ENCODE measurements at regions not wholly inside any gene's neighbourhood (a gene's known extent, or its start where the extent isn't known, plus 50 kb on each side); places are given as distances from the start of the nearest gene placed in this dataset.
"Not testable (repeated sequence)": the region's sequence is repeated elsewhere in the genome, so short reads cannot be mapped to it uniquely, and the experiment has no call there.

- no peak for DNase-seq (ENCODE audit: low spot score in 2 of 2)
- Mint-ChIP-seq H3K27ac (no peak overlapping the region), H3K9me3 (no peaks in the 10 kb centered on the region), H3K4me3 (no peak overlapping the region), H3K4me1 (no peaks in the 10 kb centered on the region), H3K27me3 (no peaks in the 10 kb centered on the region), H3K36me3 (no peaks in the 10 kb centered on the region)
- ATAC-seq (ENCODE audit: low read depth): no peak
Measured at GRCh38 chr2:198652461-198652860, 805.3 kb downstream of the SATB2 start.

DNA sequence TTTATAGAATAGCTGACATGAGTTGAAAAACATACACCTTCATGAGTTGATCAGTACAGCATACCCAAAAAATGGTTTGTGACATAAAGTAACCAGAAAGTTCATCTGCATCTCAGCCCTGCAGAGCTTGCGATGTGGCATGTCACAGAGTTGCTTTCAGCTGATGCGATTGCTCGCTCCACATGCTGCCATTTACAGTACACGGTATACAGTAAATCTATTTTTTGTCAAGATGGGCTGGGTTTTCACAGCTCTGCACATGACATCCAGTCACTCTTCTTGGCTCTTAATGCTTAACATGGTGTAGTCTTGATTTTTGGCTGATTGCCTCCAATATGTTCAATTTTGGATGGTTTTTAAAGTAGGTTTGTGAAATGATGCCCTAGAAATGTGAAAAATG is 811.9 kb downstream of the SATB2 start:
- Mint-ChIP-seq H3K27me3 (no peaks in the 10 kb centered on the region), H3K4me1 (no peaks in the 10 kb centered on the region), H3K36me3 (no peaks in the 10 kb centered on the region), H3K9me3 (no peaks in the 10 kb centered on the region), H3K4me3 (no peak overlapping the region), H3K27ac (no peak overlapping the region)
- ATAC-seq (ENCODE audit: low read depth) (no peak), DNase-seq (ENCODE audit: low spot score in 2 of 2) (no peak)

DNA sequence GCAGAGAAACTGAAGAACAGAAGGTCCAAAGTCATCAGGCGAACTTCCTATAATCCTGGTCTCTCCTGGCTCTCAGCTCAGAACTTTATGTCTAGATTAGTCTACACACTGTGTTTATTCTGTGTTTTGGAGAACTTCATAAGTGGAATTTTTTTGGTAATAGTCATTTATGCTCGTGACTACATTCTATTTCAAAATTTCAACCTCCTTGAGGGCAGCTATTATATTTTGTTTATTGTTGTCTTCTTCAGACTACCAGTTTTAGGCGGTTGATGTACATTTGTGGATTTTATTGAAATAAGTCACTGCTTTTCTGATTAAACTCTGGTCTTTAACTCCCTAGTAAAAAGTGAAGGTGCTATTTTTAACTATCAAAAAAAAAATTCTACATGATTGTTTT is 816.6 kb downstream of the SATB2 start:
- no peak overlapping the region for H3K27ac Mint-ChIP-seq
- no peaks in the 10 kb centered on the region for H3K4me1 Mint-ChIP-seq
- H3K36me3 Mint-ChIP-seq: no peaks in the 10 kb centered on the region
- no peaks in the 10 kb centered on the region for H3K9me3 Mint-ChIP-seq
- ATAC-seq (ENCODE audit: low read depth) (no peak), DNase-seq (ENCODE audit: low spot score in 2 of 2) (no peak)
- H3K4me3 Mint-ChIP-seq: no peak overlapping the region
- no peaks in the 10 kb centered on the region for H3K27me3 Mint-ChIP-seq

DNA sequence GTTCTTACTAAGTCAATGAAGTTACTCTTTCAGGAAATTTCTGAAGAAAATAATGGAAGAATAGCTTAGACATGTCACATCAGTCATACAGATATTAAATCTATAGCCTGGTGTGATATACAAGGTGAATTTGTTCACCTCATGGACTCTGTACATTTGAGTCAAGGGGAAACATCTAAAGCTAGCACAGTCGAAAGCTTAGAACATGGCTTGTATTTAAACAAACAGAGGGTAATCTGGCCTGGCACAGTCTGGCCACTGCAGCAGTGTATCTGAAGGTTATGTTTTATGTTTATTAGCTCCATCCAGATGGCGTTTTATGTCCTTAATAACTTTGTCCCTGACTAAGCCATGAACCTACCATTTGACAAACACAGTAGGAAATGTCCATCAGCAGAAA is 817.3 kb downstream of the SATB2 start:
- H3K27me3 Mint-ChIP-seq: no peaks in the 10 kb centered on the region
- no peaks in the 10 kb centered on the region for H3K4me1 Mint-ChIP-seq
- no peak overlapping the region for H3K27ac Mint-ChIP-seq
- no peaks in the 10 kb centered on the region for H3K9me3 Mint-ChIP-seq
- no peaks in the 10 kb centered on the region for H3K36me3 Mint-ChIP-seq
- H3K4me3 Mint-ChIP-seq: no peak overlapping the region
- no peak for ATAC-seq (ENCODE audit: low read depth)
- no peak for DNase-seq (ENCODE audit: low spot score in 2 of 2)

GRCh38 chr2:198639580-198639979 is 818.2 kb downstream of the SATB2 start:
- no peaks in the 10 kb centered on the region for H3K27me3 Mint-ChIP-seq
- DNase-seq (ENCODE audit: low spot score in 2 of 2) (no peak), ATAC-seq (ENCODE audit: low read depth) (no peak)
- H3K27ac Mint-ChIP-seq: no peak overlapping the region
- no peaks in the 10 kb centered on the region for H3K36me3 Mint-ChIP-seq
- H3K4me3 Mint-ChIP-seq: no peak overlapping the region
- H3K4me1 Mint-ChIP-seq: no peaks in the 10 kb centered on the region
- no peaks in the 10 kb centered on the region for H3K9me3 Mint-ChIP-seq

DNA sequence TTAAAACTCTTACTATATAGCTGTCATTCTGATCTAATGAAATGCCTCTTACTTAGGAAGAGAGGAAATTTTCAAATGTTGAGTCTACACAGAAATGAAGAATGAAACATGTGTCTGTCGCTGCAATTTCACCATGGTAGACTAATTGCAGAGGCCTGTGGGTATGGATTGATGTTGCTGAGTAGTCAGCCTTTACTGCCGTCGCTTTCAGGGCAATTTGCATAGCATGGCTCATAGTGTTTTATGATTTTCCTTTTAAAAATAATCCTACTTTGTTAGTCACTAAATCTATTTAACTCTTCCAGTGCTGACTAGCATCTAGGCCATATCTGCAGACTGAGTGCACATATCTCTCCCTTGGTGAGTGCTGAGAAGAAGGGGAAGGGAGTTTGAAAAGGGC is 819.2 kb downstream of the SATB2 start:
- no peak for DNase-seq (ENCODE audit: low spot score in 2 of 2)
- Mint-ChIP-seq H3K27ac (no peak overlapping the region), H3K27me3 (no peaks in the 10 kb centered on the region), H3K4me3 (no peak overlapping the region), H3K4me1 (no peaks in the 10 kb centered on the region), H3K9me3 (no peaks in the 10 kb centered on the region), H3K36me3 (no peaks in the 10 kb centered on the region)
- no peak for ATAC-seq (ENCODE audit: low read depth)

GRCh38 chr2:198630384-198630783 is 826.0 kb downstream of the PLCL1 start:
- Mint-ChIP-seq H3K36me3 (no peaks in the 10 kb centered on the region), H3K4me1 (no peaks in the 10 kb centered on the region), H3K9me3 (no peaks in the 10 kb centered on the region), H3K27ac (no peak overlapping the region), H3K27me3 (no peaks in the 10 kb centered on the region), H3K4me3 (no peak overlapping the region)
- no peak for ATAC-seq (ENCODE audit: low read depth)
- no peak for DNase-seq (ENCODE audit: low spot score in 2 of 2)

DNA sequence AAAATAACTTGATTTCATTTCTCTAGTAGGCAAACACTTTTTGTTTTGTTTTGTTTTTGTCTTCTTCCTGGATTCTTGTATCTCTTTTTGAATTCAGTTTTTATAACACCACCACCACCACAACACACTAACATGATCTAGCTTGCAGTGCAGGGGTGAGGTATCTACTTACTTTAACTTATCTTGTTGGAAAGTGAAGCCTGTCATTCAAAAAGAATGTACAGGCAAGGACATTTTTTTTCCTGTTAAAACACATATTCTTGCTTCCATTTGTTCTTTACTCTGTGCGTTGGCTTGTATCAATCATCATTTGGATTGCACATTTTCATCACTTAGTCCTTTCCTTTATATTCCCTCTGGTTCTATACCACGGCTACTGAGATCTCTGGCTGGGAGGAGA is 824.2 kb downstream of the PLCL1 start:
- no peak for ATAC-seq (ENCODE audit: low read depth)
- H3K36me3 Mint-ChIP-seq: no peaks in the 10 kb centered on the region
- H3K27ac Mint-ChIP-seq: no peak overlapping the region
- no peaks in the 10 kb centered on the region for H3K4me1 Mint-ChIP-seq
- H3K9me3 Mint-ChIP-seq: no peaks in the 10 kb centered on the region
- H3K4me3 Mint-ChIP-seq: no peak overlapping the region
- DNase-seq (ENCODE audit: low spot score in 2 of 2): no peak
- H3K27me3 Mint-ChIP-seq: no peaks in the 10 kb centered on the region

DNA sequence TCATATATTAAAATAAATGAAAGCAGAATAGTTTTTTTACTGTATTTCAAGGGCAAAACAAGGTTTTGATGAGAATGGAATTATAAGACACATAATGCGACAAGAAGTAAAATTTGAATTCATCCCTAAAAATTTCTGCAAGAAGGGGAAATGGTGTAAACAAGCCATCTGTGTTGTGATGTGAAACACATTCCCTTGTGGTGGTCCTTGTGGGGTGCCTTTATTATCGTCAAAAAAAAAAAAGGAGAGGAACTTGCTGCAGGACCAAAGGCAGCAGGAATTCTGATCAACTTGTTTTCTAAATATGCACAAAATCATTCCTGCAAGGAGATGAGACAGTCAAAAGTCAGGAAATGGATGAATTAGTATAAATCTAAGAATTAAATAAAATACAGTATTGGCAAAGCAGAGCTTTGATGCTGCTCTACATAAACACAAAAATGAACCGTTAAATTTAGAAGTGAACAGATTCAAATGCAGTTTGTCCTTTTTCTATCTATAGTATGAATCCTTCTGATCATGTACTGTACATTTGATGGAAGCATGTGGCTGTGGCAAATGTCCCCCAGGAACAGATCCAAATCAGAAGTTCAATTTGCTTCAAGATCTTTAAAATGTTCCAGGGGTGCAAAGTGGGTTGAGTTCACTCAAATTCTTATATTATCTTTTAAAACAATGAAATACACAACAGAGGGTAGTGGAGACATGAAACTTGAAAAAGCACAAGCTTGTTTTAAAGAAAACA is 818.8 kb downstream of the PLCL1 start:
- DNase-seq (ENCODE audit: low spot score in 2 of 2) (no peak), ATAC-seq (ENCODE audit: low read depth) (no peak)
- Mint-ChIP-seq H3K27me3 (no peaks in the 10 kb centered on the region), H3K4me3 (no peak overlapping the region), H3K9me3 (peaks cover 3% of the 10 kb centered on the region), H3K27ac (no peak overlapping the region), H3K36me3 (no peaks in the 10 kb centered on the region), H3K4me1 (no peaks in the 10 kb centered on the region)

DNA sequence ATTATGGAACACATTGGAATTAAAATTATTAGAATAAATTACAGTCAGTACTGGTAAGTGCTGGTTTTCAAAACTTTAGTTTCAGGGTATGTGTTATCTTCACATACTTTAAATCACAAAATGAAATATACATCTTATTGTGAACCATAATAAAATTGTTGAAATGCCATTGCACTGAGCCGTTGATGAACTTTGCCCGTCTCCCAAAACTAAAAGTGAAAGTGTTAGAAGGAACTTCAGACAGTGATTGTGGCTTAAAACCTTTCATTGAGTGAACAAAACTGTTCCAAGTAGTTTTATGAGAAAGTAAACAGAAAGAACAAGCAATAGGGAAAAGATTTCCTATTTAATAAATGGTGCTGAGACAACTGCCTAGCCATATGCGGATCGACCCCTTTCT is 811.6 kb downstream of the PLCL1 start:
- Mint-ChIP-seq H3K27me3 (no peaks in the 10 kb centered on the region), H3K4me1 (no peaks in the 10 kb centered on the region), H3K27ac (no peak overlapping the region), H3K36me3 (no peaks in the 10 kb centered on the region), H3K9me3 (peaks cover 6% of the 10 kb centered on the region), H3K4me3 (no peak overlapping the region)
- DNase-seq (ENCODE audit: low spot score in 2 of 2) (no peak), ATAC-seq (ENCODE audit: low read depth) (no peak)

GRCh38 chr2:198611201-198611600 is 806.8 kb downstream of the PLCL1 start:
- Mint-ChIP-seq H3K4me1 (no peaks in the 10 kb centered on the region), H3K9me3 (peaks cover 3% of the 10 kb centered on the region), H3K36me3 (no peaks in the 10 kb centered on the region), H3K4me3 (no peak overlapping the region), H3K27ac (no peak overlapping the region), H3K27me3 (no peaks in the 10 kb centered on the region)
- no peak for ATAC-seq (ENCODE audit: low read depth)
- DNase-seq (ENCODE audit: low spot score in 2 of 2): no peak

DNA sequence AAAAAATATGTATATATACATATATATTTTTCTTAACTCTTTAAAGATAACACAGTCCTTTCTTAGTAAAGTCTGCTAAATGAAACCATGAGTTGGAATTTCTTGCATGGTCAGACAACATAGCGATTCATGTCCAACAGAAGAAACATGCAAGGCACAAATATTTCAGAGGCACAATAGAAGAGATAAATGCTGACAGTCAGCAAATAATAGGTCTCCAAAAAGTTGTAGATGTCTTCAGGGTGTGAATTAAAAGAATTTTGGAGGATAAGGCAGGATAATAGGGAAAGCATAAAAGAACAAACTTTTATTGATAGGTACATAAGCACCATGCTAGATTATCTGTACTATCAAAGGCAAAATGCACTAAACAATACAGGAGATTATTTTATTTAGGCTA is 800.2 kb downstream of the PLCL1 start:
- Mint-ChIP-seq H3K27ac (no peak overlapping the region), H3K4me1 (no peaks in the 10 kb centered on the region)

DNA sequence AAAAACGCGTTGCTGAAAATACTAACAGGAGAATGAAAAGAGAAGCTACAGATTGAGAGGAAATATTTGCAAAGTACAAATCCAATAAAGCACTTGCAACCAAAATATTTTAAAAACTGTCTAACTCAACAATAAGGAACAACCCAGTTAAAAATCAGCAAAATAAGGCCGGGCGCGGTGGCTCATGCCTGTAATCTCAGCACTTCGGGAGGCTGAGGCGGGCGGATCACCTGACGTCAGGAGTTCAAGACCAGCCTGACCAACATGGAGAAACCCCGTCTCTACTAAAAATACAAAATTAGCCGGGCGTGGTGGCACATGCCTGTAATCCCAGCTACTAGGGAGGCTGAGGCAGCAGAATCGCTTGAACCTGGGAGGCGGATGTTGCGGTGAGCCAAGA is 798.6 kb downstream of the PLCL1 start:
- H3K4me1 Mint-ChIP-seq, H3K9me3 Mint-ChIP-seq: not testable (repeated sequence)

More for the DNA sequence above, 800.2 kb downstream of the PLCL1 start:
- Mint-ChIP-seq H3K9me3 (peaks cover 2% of the 10 kb centered on the region), H3K4me3 (no peak overlapping the region), H3K36me3 (no peaks in the 10 kb centered on the region), H3K27me3 (no peaks in the 10 kb centered on the region)
- DNase-seq (ENCODE audit: low spot score in 2 of 2): no peak
- ATAC-seq (ENCODE audit: low read depth): no peak

DNA sequence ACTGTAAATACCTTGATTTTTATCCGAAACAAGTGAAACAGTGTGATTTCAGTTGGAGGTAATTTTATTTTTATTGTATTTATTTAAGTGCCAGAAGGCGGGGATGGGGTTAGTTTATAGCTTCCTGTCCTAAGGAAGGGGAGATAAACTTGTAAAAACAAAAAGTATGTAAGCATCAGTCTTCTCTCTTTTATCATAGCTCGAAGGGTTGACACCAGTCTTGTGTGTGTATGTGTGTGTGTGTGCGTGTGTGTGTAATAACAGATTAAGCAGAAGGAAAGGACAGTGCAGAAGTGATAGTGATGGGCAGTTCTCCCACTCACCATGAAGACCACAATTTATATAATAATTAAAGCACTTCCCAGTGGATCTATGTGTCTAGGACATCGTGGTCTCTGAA is 793.3 kb downstream of the PLCL1 start:
- DNase-seq (ENCODE audit: low spot score in 2 of 2) (no peak), ATAC-seq (ENCODE audit: low read depth) (no peak)
- H3K9me3 Mint-ChIP-seq: peaks cover 2% of the 10 kb centered on the region
- no peak overlapping the region for H3K4me3 Mint-ChIP-seq
- no peaks in the 10 kb centered on the region for H3K36me3 Mint-ChIP-seq
- H3K27ac Mint-ChIP-seq: no peak overlapping the region
- no peaks in the 10 kb centered on the region for H3K4me1 Mint-ChIP-seq
- no peaks in the 10 kb centered on the region for H3K27me3 Mint-ChIP-seq

More for the DNA sequence above, 798.6 kb downstream of the PLCL1 start:
- not testable (repeated sequence) for H3K4me3 Mint-ChIP-seq; DNase-seq (ENCODE audit: low spot score in 2 of 2); H3K27me3 Mint-ChIP-seq; H3K27ac Mint-ChIP-seq; ATAC-seq (ENCODE audit: low read depth); H3K36me3 Mint-ChIP-seq

DNA sequence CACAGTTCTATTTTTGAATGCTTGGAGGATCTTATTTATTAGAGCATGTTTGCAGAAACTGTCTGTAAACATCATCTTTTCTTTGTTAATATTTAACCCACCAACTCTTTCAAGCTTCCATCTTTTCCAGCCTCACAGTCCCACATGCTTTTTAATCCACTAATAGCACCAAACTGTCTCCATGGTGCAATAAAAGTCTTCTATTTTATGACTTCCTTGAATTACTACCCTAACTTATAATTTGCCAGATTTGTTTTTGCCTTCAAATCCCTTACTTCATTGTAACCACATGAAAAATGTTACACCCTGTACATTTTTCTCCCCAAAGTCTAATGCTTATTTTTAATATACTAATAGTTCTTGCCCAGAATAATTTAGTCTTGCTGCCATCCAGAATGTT is 792.6 kb downstream of the PLCL1 start:
- H3K27me3 Mint-ChIP-seq: no peaks in the 10 kb centered on the region
- DNase-seq (ENCODE audit: low spot score in 2 of 2) (no peak), ATAC-seq (ENCODE audit: low read depth) (no peak)
- peaks cover 2% of the 10 kb centered on the region for H3K9me3 Mint-ChIP-seq
- no peaks in the 10 kb centered on the region for H3K4me1 Mint-ChIP-seq
- H3K27ac Mint-ChIP-seq: no peak overlapping the region
- no peaks in the 10 kb centered on the region for H3K36me3 Mint-ChIP-seq
- H3K4me3 Mint-ChIP-seq: no peak overlapping the region

Data from memory B cell (primary cell).